Astrocyte of the spinal cord (primary cell): ENCODE measurements at regions not wholly inside any gene's neighbourhood (a gene's known extent, or its start where the extent isn't known, plus 50 kb on each side); places are given as distances from the start of the nearest gene placed in this dataset.

Source experiments
- DNase-seq: peaks from one replicate; pipeline ENCODE4 v3.0.0; 2011; ENCODE audit warnings: low read depth, low spot score
- H3K4me3 ChIP-seq: 2 replicates; pipeline ENCODE4 v1.5.1; 2011; ENCODE audit warnings: low read depth, mild to moderate bottlenecking, low read length, moderate library complexity
- CTCF ChIP-seq: IDR thresholded peaks from 2 replicates; pipeline ENCODE4 v1.5.1; 2012; ENCODE audit warnings: low read depth, mild to moderate bottlenecking, low read length, inconsistent platforms
- in situ Hi-C: cut with HindIII; loops from 2 replicates; pipeline ENCODE4 v1.10.0; 2017; ENCODE audit warnings: low sequenced_read_pairs

GRCh38 chr5:29175774-29176173, 2017.7 kb upstream of the CDH6 start:
- no peak for TF ChIP-seq CTCF
- in situ Hi-C loops = no loop called here
- H3K4me3 ChIP-seq = no peak overlapping the region
- no peak for DNase-seq

- DNase-seq = no peak
- no peak for TF ChIP-seq CTCF
- no peak overlapping the region for H3K4me3 ChIP-seq
- in situ Hi-C loops = no loop called here
These were observed 2022.9 kb upstream of the CDH6 start for GRCh38 chr5:29170599-29170998.

GRCh38 chr5:29169886-29170285, 2023.6 kb upstream of the CDH6 start:
- H3K4me3 ChIP-seq = no peak overlapping the region
- no peak for TF ChIP-seq CTCF
- in situ Hi-C loops = no loop called here
- DNase-seq = no peak

GRCh38 chr5:29162297-29162696, 2031.2 kb upstream of the CDH6 start:
- TF ChIP-seq CTCF = no peak
- no peak for DNase-seq
- no peak overlapping the region for H3K4me3 ChIP-seq
- in situ Hi-C loops = no loop called here

- TF ChIP-seq CTCF = no peak
- H3K4me3 ChIP-seq = no peak overlapping the region
- DNase-seq = no peak
- in situ Hi-C loops = no loop called here
These were observed 2031.8 kb upstream of the CDH6 start for GRCh38 chr5:29161399-29162291.

GRCh38 chr5:29157975-29158374, 2035.5 kb upstream of the CDH6 start:
- DNase-seq = no peak
- in situ Hi-C loops = no loop called here
- TF ChIP-seq CTCF = no peak
- H3K4me3 ChIP-seq = no peak overlapping the region

- in situ Hi-C loops = no loop called here
- DNase-seq = no peak
- no peak overlapping the region for H3K4me3 ChIP-seq
- no peak for TF ChIP-seq CTCF
These were observed 2042.6 kb upstream of the CDH6 start for GRCh38 chr5:29150840-29151239.
